DOHH2 (cell line): ENCODE measurements at regions not wholly inside any gene's neighbourhood (a gene's known extent, or its start where the extent isn't known, plus 50 kb on each side); places are given as distances from the start of the nearest gene placed in this dataset.
A peak's percentile ranks its signal among the peaks of the same experiment; 100 is the strongest.

Experiments
- H3F3A ChIP-seq: fragments of 200-600 bp; sonication (generic), shearing (Covaris generic); 2 replicates; pipeline ENCODE4 v1.6.0; 2016; ENCODE audit warnings: antibody characterized with exemption, mild to moderate bottlenecking; ENCODE audit not compliant: control insufficient read depth, insufficient read depth
- H3K27ac ChIP-seq: fragments of 200-600 bp; sonication (generic); 2 replicates; pipeline ENCODE4 v1.5.1; 2014; ENCODE audit warnings: low read depth, mild to moderate bottlenecking, low read length, moderate library complexity
- H3K27me3 ChIP-seq: fragments of 200-600 bp; sonication (generic); 2 replicates; pipeline ENCODE4 v1.6.1; 2014; ENCODE audit warnings: mild to moderate bottlenecking, low read length, mixed read lengths; ENCODE audit not compliant: control insufficient read depth
- H3K36me3 ChIP-seq: fragments of 200-600 bp; sonication (generic); 2 replicates; pipeline ENCODE4 v1.6.1; 2014; ENCODE audit warnings: mild to moderate bottlenecking, low read length, moderate library complexity, mixed read lengths; ENCODE audit not compliant: control insufficient read depth
- H3K4me1 ChIP-seq: fragments of 200-600 bp; sonication (generic); 2 replicates; pipeline ENCODE4 v1.6.1; 2014; ENCODE audit warnings: mild to moderate bottlenecking, low read length, mixed read lengths; ENCODE audit not compliant: control insufficient read depth
- H3K4me2 ChIP-seq: fragments of 200-600 bp; sonication (generic); 2 replicates; pipeline ENCODE4 v1.6.0; 2014; ENCODE audit warnings: mild to moderate bottlenecking, low read length, moderate library complexity
- H3K4me3 ChIP-seq: fragments of 200-600 bp; sonication (generic); 2 replicates; pipeline ENCODE4 v1.5.1; 2014; ENCODE audit warnings: mild to moderate bottlenecking, low read length, mixed read lengths
- H3K79me2 ChIP-seq: fragments of 200-600 bp; sonication (generic); 2 replicates; pipeline ENCODE4 v1.6.1; 2014; ENCODE audit warnings: mild to moderate bottlenecking, low read length, mixed read lengths; ENCODE audit not compliant: control insufficient read depth
- H3K9me2 ChIP-seq: fragments of 200-600 bp; sonication (generic); replicated peaks from 2 replicates; pipeline ENCODE4 v1.6.1; 2014; ENCODE audit warnings: mild to moderate bottlenecking, low read length, mixed read lengths; ENCODE audit not compliant: control insufficient read depth
- H3K9me3 ChIP-seq: fragments of 200-600 bp; sonication (generic); 2 replicates; pipeline ENCODE4 v1.6.1; 2014; ENCODE audit warnings: antibody characterized with exemption, low read length, mixed read lengths; ENCODE audit not compliant: control insufficient read depth, insufficient read depth
- H4K20me1 ChIP-seq: fragments of 200-600 bp; sonication (generic); 2 replicates; pipeline ENCODE4 v1.6.0; 2014; ENCODE audit warnings: low read depth, mild to moderate bottlenecking, antibody characterized with exemption, low read length, moderate library complexity; ENCODE audit not compliant: control insufficient read depth, insufficient read depth
- CTCF ChIP-seq: fragments of 200-600 bp; sonication (generic); IDR thresholded peaks from one replicate; pipeline ENCODE4 v1.5.1; 2014; ENCODE audit warnings: antibody characterized with exemption, mild to moderate bottlenecking, low read depth, low read length; ENCODE audit not compliant: poor library complexity, severe bottlenecking
- EZH2phosphoT487 ChIP-seq: fragments of 200-600 bp; sonication (generic); IDR thresholded peaks from 2 replicates; pipeline ENCODE4 v1.6.1; 2017; ENCODE audit warnings: borderline replicate concordance, mild to moderate bottlenecking, antibody characterized with exemption, low read length, moderate library complexity, mixed read lengths

- Histone ChIP-seq H3K4me2 (no peak overlapping the region), H3K79me2 (no peaks in the 10 kb centered on the region), H3F3A (no peaks in the 10 kb centered on the region), H4K20me1 (no peaks in the 10 kb centered on the region), H3K9me2 (no peaks in the 10 kb centered on the region), H3K4me1 (peaks cover 39% of the 10 kb centered on the region), H3K4me3 (no peak overlapping the region), H3K27ac (no peak overlapping the region), H3K36me3 (no peaks in the 10 kb centered on the region), H3K9me3 (peaks cover 9% of the 10 kb centered on the region), H3K27me3 (no peaks in the 10 kb centered on the region)
- TF ChIP-seq EZH2phosphoT487: no peak
- TF ChIP-seq CTCF: no peak
These were observed 115.7 kb upstream of the MDM1 start for GRCh38 chr12:68447797-68448260.

DNA sequence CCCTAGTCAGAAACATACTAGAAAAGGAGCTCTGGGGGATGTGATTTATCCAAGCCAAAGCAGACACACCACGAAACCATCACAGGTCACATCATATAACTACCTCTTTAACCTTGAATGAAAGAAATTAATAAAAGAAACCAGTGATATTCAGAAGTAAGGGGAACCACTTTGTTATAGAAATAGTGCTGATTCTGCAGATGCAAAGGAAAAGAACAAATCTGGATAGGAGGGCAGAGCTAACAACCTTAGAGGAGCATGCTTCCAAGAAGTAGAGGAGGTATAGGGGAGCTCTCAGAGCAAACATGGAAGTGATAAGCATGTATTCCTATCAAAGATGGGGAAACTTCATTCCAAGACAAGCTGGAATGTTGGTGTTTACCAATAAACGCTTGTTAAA lies 117.0 kb upstream of the MDM1 start:
- H3K4me1 ChIP-seq: peaks cover 39% of the 10 kb centered on the region
- no peaks in the 10 kb centered on the region for H3K36me3 ChIP-seq
- H3K4me2 ChIP-seq: no peak overlapping the region
- no peaks in the 10 kb centered on the region for H4K20me1 ChIP-seq
- H3K27me3 ChIP-seq: no peaks in the 10 kb centered on the region
- H3K9me3 ChIP-seq: peaks cover 9% of the 10 kb centered on the region
- no peaks in the 10 kb centered on the region for H3K79me2 ChIP-seq
- no peaks in the 10 kb centered on the region for H3K9me2 ChIP-seq
- no peak overlapping the region for H3K27ac ChIP-seq
- no peak for TF ChIP-seq CTCF
- no peak for TF ChIP-seq EZH2phosphoT487
- no peak overlapping the region for H3K4me3 ChIP-seq
- H3F3A ChIP-seq: no peaks in the 10 kb centered on the region

DNA sequence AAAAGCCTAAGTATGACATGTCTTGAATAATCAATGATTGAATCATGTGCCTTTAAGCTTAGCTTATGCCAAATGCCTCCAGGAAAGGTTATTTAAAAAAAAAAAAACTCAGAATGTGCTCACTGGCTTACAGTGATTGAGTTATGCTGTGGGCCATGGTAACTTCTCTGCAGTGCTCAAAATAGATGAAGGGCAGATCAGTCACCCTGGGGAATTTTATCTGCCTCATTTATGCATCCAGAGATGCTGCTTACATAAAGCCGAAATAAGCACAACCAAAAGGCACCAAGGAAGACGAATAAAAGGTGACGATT lies 118.7 kb upstream of the MDM1 start:
- H3K79me2 ChIP-seq: no peaks in the 10 kb centered on the region
- H3K9me2 ChIP-seq: no peaks in the 10 kb centered on the region
- H3K4me1 ChIP-seq: peaks cover 56% of the 10 kb centered on the region
- H4K20me1 ChIP-seq: no peaks in the 10 kb centered on the region
- no peaks in the 10 kb centered on the region for H3K27me3 ChIP-seq
- no peaks in the 10 kb centered on the region for H3F3A ChIP-seq
- no peaks in the 10 kb centered on the region for H3K9me3 ChIP-seq
- H3K4me2 ChIP-seq: peak overlapping the region; percentile 14
- H3K4me3 ChIP-seq: no peak overlapping the region
- H3K27ac ChIP-seq: no peak overlapping the region
- TF ChIP-seq CTCF (no peak), EZH2phosphoT487 (no peak)
- H3K36me3 ChIP-seq: no peaks in the 10 kb centered on the region
